ENCODE measurements at regions not wholly inside any gene's neighbourhood (a gene's known extent, or its start where the extent isn't known, plus 50 kb on each side); places are given as distances from the start of the nearest gene placed in this dataset.

- no peaks in the 10 kb centered on the region for H3K27me3 Mint-ChIP-seq
- no peaks in the 10 kb centered on the region for H3K4me1 Mint-ChIP-seq (ENCODE audit: unreplicated experiment)
- H3K27ac Mint-ChIP-seq, result no peak overlapping the region
- H3K4me3 Mint-ChIP-seq, result no peak overlapping the region
- no peaks in the 10 kb centered on the region for H3K36me3 Mint-ChIP-seq
- DNase-seq (ENCODE audit: extremely low spot score, unreplicated experiment), result no peak
- TF ChIP-seq CTCF (conservative IDR thresholded peaks at IDR 0.05), result no peak
- no peaks in the 10 kb centered on the region for H3K9me3 Mint-ChIP-seq
Observed at GRCh38 chr4:106851726-106852125, 184.4 kb downstream of the DKK2 start.

GRCh38 chr4:106850691-106851090 is 185.4 kb downstream of the DKK2 start:
- H3K4me1 Mint-ChIP-seq (ENCODE audit: unreplicated experiment), result no peaks in the 10 kb centered on the region
- no peak for DNase-seq (ENCODE audit: extremely low spot score, unreplicated experiment)
- H3K27me3 Mint-ChIP-seq, result no peaks in the 10 kb centered on the region
- TF ChIP-seq CTCF (conservative IDR thresholded peaks at IDR 0.05), result no peak
- H3K36me3 Mint-ChIP-seq, result no peaks in the 10 kb centered on the region
- H3K9me3 Mint-ChIP-seq, result no peaks in the 10 kb centered on the region
- H3K4me3 Mint-ChIP-seq, result no peak overlapping the region
- no peak overlapping the region for H3K27ac Mint-ChIP-seq

- H3K4me3 Mint-ChIP-seq, result no peak overlapping the region
- no peaks in the 10 kb centered on the region for H3K36me3 Mint-ChIP-seq
- no peak for DNase-seq (ENCODE audit: extremely low spot score, unreplicated experiment)
- H3K9me3 Mint-ChIP-seq, result no peaks in the 10 kb centered on the region
- no peak for TF ChIP-seq CTCF (conservative IDR thresholded peaks at IDR 0.05)
- no peaks in the 10 kb centered on the region for H3K27me3 Mint-ChIP-seq
- no peaks in the 10 kb centered on the region for H3K4me1 Mint-ChIP-seq (ENCODE audit: unreplicated experiment)
- no peak overlapping the region for H3K27ac Mint-ChIP-seq
Observed at GRCh38 chr4:106835919-106836318, 200.2 kb downstream of the DKK2 start.

GRCh38 chr4:106830879-106831278 is 205.2 kb downstream of the DKK2 start:
- no peak for DNase-seq (ENCODE audit: extremely low spot score, unreplicated experiment)
- TF ChIP-seq CTCF (conservative IDR thresholded peaks at IDR 0.05), result no peak
- H3K4me1 Mint-ChIP-seq (ENCODE audit: unreplicated experiment), result no peaks in the 10 kb centered on the region
- H3K27me3 Mint-ChIP-seq, result no peaks in the 10 kb centered on the region
- no peaks in the 10 kb centered on the region for H3K36me3 Mint-ChIP-seq
- no peak overlapping the region for H3K4me3 Mint-ChIP-seq
- H3K9me3 Mint-ChIP-seq, result no peaks in the 10 kb centered on the region
- H3K27ac Mint-ChIP-seq, result no peak overlapping the region

- H3K4me1 Mint-ChIP-seq (ENCODE audit: unreplicated experiment), result no peaks in the 10 kb centered on the region
- no peak overlapping the region for H3K27ac Mint-ChIP-seq
- no peaks in the 10 kb centered on the region for H3K27me3 Mint-ChIP-seq
- no peaks in the 10 kb centered on the region for H3K36me3 Mint-ChIP-seq
- DNase-seq (ENCODE audit: extremely low spot score, unreplicated experiment), result no peak
- H3K9me3 Mint-ChIP-seq, result peaks cover 3% of the 10 kb centered on the region
- H3K4me3 Mint-ChIP-seq, result no peak overlapping the region
- TF ChIP-seq CTCF (conservative IDR thresholded peaks at IDR 0.05), result peak; percentile 57
Observed at GRCh38 chr4:106818764-106819163, 217.3 kb downstream of the DKK2 start.

GRCh38 chr4:106816496-106816895 is 219.6 kb downstream of the DKK2 start:
- no peak overlapping the region for H3K27ac Mint-ChIP-seq
- DNase-seq (ENCODE audit: extremely low spot score, unreplicated experiment), result no peak
- no peaks in the 10 kb centered on the region for H3K36me3 Mint-ChIP-seq
- H3K4me3 Mint-ChIP-seq, result no peak overlapping the region
- H3K27me3 Mint-ChIP-seq, result no peaks in the 10 kb centered on the region
- no peaks in the 10 kb centered on the region for H3K4me1 Mint-ChIP-seq (ENCODE audit: unreplicated experiment)
- no peaks in the 10 kb centered on the region for H3K9me3 Mint-ChIP-seq
- no peak for TF ChIP-seq CTCF (conservative IDR thresholded peaks at IDR 0.05)

All from type B pancreatic cell (in vitro differentiated cells).